Activated CD8-positive, alpha-beta T cell treated with anti-CD3 and anti-CD28 coated beads for 36 hours (primary cell): ENCODE measurements at regions not wholly inside any gene's neighbourhood (a gene's known extent, or its start where the extent isn't known, plus 50 kb on each side); places are given as distances from the start of the nearest gene placed in this dataset.
"Not testable (repeated sequence)": the region's sequence is repeated elsewhere in the genome, so short reads cannot be mapped to it uniquely, and the experiment has no call there.

Experiments
- ATAC-seq: fragments of 200-7000 bp; cut with Tn5 transposase; one replicate; pipeline ENCODE4 v1.10.0; 2021; ENCODE audit warnings: mild to moderate bottlenecking, moderate library complexity
- CTCF ChIA-PET: fragments of 350-600 bp; sonication (Branson Sonifier 250); formaldehyde crosslinking; loops from one replicate; lab custom pipeline; 2021; ENCODE audit warnings: antibody characterized with exemption; lab: Charles Lee
- POLR2A ChIA-PET: fragments of 350-600 bp; sonication (Branson Sonifier 250); formaldehyde crosslinking; loops from one replicate; lab custom pipeline; 2021; ENCODE audit warnings: antibody characterized with exemption; lab: Charles Lee
- DNase-seq: peaks from one replicate; pipeline ENCODE4 v3.0.0-alpha.2; 2020
- H3K27ac Mint-ChIP-seq: one replicate; pipeline ENCODE4 v1.8.0; 2021; ENCODE audit warnings: mild to moderate bottlenecking, mixed read lengths
- H3K27me3 Mint-ChIP-seq: one replicate; pipeline ENCODE4 v1.8.0; 2021; ENCODE audit warnings: mixed read lengths
- H3K36me3 Mint-ChIP-seq: one replicate; pipeline ENCODE4 v1.8.0; 2021; ENCODE audit warnings: low read depth, mixed read lengths
- H3K4me1 Mint-ChIP-seq: one replicate; pipeline ENCODE4 v1.8.0; 2021; ENCODE audit warnings: low read depth, mixed read lengths
- H3K4me3 Mint-ChIP-seq: one replicate; pipeline ENCODE4 v1.8.0; 2021; ENCODE audit warnings: mild to moderate bottlenecking, moderate library complexity, mixed read lengths
- H3K9me3 Mint-ChIP-seq: one replicate; pipeline ENCODE4 v1.8.0; 2021; ENCODE audit warnings: mixed read lengths
- intact Hi-C: fragments of 100-400 bp; cut with micrococcal nuclease; formaldehyde crosslinking; loops from one replicate; pipeline ENCODE4 v1.10.0; 2022
- TF ChIP-seq, protein P1 (sequence below): fragments of 200-600 bp; IDR thresholded peaks from one replicate; pipeline ENCODE4 v1.8.0; 2022; ENCODE audit warnings: antibody characterized with exemption, mild to moderate bottlenecking

GRCh38 chr10:44102726-44103255 is 282.1 kb downstream of the CXCL12 start:
- peaks cover 1% of the 10 kb centered on the region for H3K9me3 Mint-ChIP-seq
- H3K36me3 Mint-ChIP-seq, result no peaks in the 10 kb centered on the region
- H3K27me3 Mint-ChIP-seq, result no peaks in the 10 kb centered on the region
- intact Hi-C loops, result no loop called here
- no peak overlapping the region for H3K4me3 Mint-ChIP-seq
- no peaks in the 10 kb centered on the region for H3K4me1 Mint-ChIP-seq
- no peak overlapping the region for H3K27ac Mint-ChIP-seq
- ATAC-seq (no peak), DNase-seq (no peak)
- CTCF ChIA-PET, result no interaction called here
- TF ChIP-seq, protein P1, sequence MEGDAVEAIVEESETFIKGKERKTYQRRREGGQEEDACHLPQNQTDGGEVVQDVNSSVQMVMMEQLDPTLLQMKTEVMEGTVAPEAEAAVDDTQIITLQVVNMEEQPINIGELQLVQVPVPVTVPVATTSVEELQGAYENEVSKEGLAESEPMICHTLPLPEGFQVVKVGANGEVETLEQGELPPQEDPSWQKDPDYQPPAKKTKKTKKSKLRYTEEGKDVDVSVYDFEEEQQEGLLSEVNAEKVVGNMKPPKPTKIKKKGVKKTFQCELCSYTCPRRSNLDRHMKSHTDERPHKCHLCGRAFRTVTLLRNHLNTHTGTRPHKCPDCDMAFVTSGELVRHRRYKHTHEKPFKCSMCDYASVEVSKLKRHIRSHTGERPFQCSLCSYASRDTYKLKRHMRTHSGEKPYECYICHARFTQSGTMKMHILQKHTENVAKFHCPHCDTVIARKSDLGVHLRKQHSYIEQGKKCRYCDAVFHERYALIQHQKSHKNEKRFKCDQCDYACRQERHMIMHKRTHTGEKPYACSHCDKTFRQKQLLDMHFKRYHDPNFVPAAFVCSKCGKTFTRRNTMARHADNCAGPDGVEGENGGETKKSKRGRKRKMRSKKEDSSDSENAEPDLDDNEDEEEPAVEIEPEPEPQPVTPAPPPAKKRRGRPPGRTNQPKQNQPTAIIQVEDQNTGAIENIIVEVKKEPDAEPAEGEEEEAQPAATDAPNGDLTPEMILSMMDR, result no peak
- POLR2A ChIA-PET, result no interaction called here

GRCh38 chr10:44101082-44101481 is 283.8 kb downstream of the CXCL12 start:
- ChIA-PET CTCF (no interaction called here), POLR2A (no interaction called here)
- H3K4me3 Mint-ChIP-seq, result no peak overlapping the region
- no peaks in the 10 kb centered on the region for H3K4me1 Mint-ChIP-seq
- TF ChIP-seq, protein P1, result no peak
- no peak overlapping the region for H3K27ac Mint-ChIP-seq
- ATAC-seq, result no peak
- H3K36me3 Mint-ChIP-seq, result no peaks in the 10 kb centered on the region
- H3K27me3 Mint-ChIP-seq, result no peaks in the 10 kb centered on the region
- intact Hi-C loops, result no loop called here
- no peaks in the 10 kb centered on the region for H3K9me3 Mint-ChIP-seq
- DNase-seq, result no peak

DNA sequence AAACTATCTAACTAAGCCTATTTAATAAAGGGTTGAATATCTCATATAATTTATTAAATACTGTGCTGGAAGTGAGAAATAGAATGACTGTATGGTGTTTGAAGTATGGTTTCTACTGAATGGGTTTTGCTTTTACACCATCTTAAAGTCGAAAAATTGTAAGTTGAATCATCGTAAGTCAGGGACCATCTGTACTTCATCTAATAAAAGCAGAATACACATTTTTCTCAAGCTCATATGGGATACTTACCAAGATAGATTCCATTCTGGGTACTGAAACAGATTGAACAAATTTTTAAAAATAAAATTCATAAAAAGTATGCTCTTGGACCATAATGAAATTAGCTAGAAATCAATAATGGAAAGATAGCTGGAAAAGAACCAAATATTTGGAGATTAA is 285.4 kb downstream of the CXCL12 start:
- H3K4me3 Mint-ChIP-seq, result no peak overlapping the region
- H3K27me3 Mint-ChIP-seq, result peaks cover 2% of the 10 kb centered on the region
- DNase-seq (no peak), ATAC-seq (no peak)
- POLR2A ChIA-PET, result no interaction called here
- TF ChIP-seq, protein P1, result no peak
- CTCF ChIA-PET, result no interaction called here
- H3K4me1 Mint-ChIP-seq, result no peaks in the 10 kb centered on the region
- H3K27ac Mint-ChIP-seq, result no peak overlapping the region
- H3K9me3 Mint-ChIP-seq, result no peaks in the 10 kb centered on the region
- H3K36me3 Mint-ChIP-seq, result no peaks in the 10 kb centered on the region
- intact Hi-C loops, result no loop called here

GRCh38 chr10:44096217-44096616 is 288.7 kb downstream of the CXCL12 start:
- H3K36me3 Mint-ChIP-seq, POLR2A ChIA-PET, DNase-seq, H3K9me3 Mint-ChIP-seq, CTCF ChIA-PET, H3K27ac Mint-ChIP-seq, H3K4me1 Mint-ChIP-seq, intact Hi-C loops, H3K4me3 Mint-ChIP-seq, ATAC-seq, H3K27me3 Mint-ChIP-seq: not testable (repeated sequence)

DNA sequence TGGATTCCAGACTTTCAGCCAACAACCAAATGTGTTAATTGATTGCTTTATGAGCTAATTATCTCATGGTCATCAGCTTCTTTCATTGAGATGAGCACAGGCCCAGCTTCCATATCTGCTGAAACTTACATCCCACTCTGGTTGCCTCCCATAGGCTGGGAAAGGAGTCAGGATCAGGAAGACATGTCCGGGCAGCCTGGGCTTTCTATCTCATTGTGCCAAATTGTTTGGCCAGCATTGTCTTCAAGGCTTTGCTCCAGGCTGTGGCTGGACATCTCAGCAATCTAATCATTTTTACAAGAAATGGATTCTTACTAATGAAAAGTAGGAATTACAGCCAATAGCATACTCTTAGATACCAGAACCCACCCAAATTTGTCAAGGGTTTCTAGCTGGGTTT is 295.2 kb downstream of the CXCL12 start:
- DNase-seq (no peak), ATAC-seq (no peak)
- H3K36me3 Mint-ChIP-seq, result no peaks in the 10 kb centered on the region
- H3K4me1 Mint-ChIP-seq, result no peaks in the 10 kb centered on the region
- TF ChIP-seq, protein P1, result no peak
- peaks cover 4% of the 10 kb centered on the region for H3K27me3 Mint-ChIP-seq
- no peak overlapping the region for H3K4me3 Mint-ChIP-seq
- intact Hi-C loops, result no loop called here
- H3K27ac Mint-ChIP-seq, result no peak overlapping the region
- ChIA-PET POLR2A (no interaction called here), CTCF (no interaction called here)
- peaks cover 2% of the 10 kb centered on the region for H3K9me3 Mint-ChIP-seq

GRCh38 chr10:44087403-44087802 is 297.5 kb downstream of the CXCL12 start:
- no peak overlapping the region for H3K4me3 Mint-ChIP-seq
- no peak for ATAC-seq
- DNase-seq, result no peak
- no peaks in the 10 kb centered on the region for H3K36me3 Mint-ChIP-seq
- no peak overlapping the region for H3K27ac Mint-ChIP-seq
- intact Hi-C loops, result no loop called here
- ChIA-PET POLR2A (no interaction called here), CTCF (no interaction called here)
- H3K4me1 Mint-ChIP-seq, result no peaks in the 10 kb centered on the region
- TF ChIP-seq, protein P1, result no peak
- H3K9me3 Mint-ChIP-seq, result peaks cover 2% of the 10 kb centered on the region
- peaks cover 6% of the 10 kb centered on the region for H3K27me3 Mint-ChIP-seq
